ENCODE measurements at regions not wholly inside any gene's neighbourhood (a gene's known extent, or its start where the extent isn't known, plus 50 kb on each side); places are given as distances from the start of the nearest gene placed in this dataset.
"Not testable (repeated sequence)": the region's sequence is repeated elsewhere in the genome, so short reads cannot be mapped to it uniquely, and the experiment has no call there.

DNA sequence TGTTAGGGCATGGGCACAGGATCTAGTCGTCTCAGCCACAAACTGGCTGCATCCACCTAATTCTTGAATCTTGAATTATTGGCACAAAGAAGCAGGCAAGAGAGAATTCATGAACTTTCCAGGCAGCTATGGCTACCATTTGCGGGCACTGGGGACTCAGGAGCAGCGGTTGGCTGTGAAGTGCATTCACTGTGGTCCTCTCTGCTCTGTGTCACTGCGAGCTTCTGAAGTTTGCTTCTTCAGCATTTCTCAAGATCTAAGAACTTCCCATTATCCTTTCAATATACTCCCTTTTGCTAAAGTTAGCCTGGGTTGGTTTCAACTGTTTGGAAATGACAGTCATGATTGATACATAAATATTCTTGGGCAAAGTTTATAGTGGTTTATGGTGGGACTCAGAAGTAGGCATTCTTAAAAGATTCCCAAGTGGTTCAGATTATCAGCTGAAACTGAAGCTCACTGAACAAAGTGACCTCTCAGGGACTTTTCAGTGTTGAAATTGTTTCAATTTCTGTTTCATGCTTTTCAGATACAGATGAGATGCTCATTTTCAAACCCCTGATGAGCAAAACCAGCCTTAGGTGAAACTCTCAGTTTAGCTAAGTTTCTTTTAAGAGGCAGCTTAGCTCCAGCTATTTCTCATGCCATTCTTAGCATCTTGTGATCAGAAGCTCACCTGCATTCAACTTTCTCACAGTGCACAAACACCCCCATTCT, 1258.3 kb upstream of the GYPC start:
- H3K27ac Mint-ChIP-seq: no peak overlapping the region
- no peak for ATAC-seq
- peaks cover 7% of the 10 kb centered on the region for H3K9me3 Mint-ChIP-seq
- DNase-seq: no peak
- TF ChIP-seq, protein P1, sequence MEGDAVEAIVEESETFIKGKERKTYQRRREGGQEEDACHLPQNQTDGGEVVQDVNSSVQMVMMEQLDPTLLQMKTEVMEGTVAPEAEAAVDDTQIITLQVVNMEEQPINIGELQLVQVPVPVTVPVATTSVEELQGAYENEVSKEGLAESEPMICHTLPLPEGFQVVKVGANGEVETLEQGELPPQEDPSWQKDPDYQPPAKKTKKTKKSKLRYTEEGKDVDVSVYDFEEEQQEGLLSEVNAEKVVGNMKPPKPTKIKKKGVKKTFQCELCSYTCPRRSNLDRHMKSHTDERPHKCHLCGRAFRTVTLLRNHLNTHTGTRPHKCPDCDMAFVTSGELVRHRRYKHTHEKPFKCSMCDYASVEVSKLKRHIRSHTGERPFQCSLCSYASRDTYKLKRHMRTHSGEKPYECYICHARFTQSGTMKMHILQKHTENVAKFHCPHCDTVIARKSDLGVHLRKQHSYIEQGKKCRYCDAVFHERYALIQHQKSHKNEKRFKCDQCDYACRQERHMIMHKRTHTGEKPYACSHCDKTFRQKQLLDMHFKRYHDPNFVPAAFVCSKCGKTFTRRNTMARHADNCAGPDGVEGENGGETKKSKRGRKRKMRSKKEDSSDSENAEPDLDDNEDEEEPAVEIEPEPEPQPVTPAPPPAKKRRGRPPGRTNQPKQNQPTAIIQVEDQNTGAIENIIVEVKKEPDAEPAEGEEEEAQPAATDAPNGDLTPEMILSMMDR (IDR thresholded peaks at IDR 0.05): no peak
- no peaks in the 10 kb centered on the region for H3K36me3 Mint-ChIP-seq (ENCODE audit: low read depth)
- H3K4me3 Mint-ChIP-seq: no peak overlapping the region
- intact Hi-C loops (cut with micrococcal nuclease): no loop called here
- no peaks in the 10 kb centered on the region for H3K4me1 Mint-ChIP-seq (ENCODE audit: low read depth)
- no peaks in the 10 kb centered on the region for H3K27me3 Mint-ChIP-seq
- ChIA-PET POLR2A (no interaction called here), CTCF (no interaction called here)

DNA sequence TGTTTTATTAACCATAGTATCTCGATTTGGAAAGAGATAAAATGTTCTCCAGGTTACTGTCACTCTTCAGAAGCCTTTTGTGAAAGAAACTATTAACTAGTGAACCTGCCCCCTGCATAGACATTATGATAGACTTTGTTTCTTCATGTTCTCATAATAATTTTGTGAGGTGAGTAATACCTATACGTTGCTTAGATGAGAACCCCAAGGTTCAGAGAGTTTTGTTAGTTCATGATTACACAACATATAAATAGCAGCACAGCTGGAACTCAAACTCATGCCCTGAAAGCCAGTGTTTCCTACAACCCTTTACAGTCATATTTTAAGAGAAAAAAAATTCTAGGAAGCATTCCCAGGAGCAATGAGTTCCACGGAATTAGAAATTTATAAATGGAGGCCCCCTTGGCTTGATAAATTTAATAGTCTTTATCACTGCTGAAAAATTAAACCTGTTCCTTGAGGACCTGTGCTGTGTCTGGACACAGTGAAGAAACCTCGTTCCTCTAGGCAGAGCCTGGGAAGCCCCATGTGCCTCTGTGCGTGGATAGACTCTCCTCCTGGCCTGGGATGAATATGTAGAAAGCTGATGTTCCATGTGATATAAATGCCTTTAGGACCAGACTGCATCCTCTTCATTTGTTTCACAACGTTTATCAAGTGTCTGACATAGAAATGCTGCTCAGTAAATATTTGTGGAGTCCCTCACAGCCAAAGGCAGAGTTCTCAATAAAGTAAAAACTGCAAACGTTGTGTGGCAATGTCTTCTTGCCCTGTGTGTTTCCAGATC, 1257.0 kb upstream of the GYPC start:
- H3K36me3 Mint-ChIP-seq (ENCODE audit: low read depth): no peaks in the 10 kb centered on the region
- TF ChIP-seq, protein P1 (IDR thresholded peaks at IDR 0.05): no peak
- DNase-seq (no peak), ATAC-seq (no peak)
- H3K4me1 Mint-ChIP-seq (ENCODE audit: low read depth): no peaks in the 10 kb centered on the region
- intact Hi-C loops (cut with micrococcal nuclease): no loop called here
- POLR2A ChIA-PET: no interaction called here
- peaks cover 7% of the 10 kb centered on the region for H3K9me3 Mint-ChIP-seq
- H3K27me3 Mint-ChIP-seq: no peaks in the 10 kb centered on the region
- no peak overlapping the region for H3K4me3 Mint-ChIP-seq
- CTCF ChIA-PET: no interaction called here
- H3K27ac Mint-ChIP-seq: no peak overlapping the region

DNA sequence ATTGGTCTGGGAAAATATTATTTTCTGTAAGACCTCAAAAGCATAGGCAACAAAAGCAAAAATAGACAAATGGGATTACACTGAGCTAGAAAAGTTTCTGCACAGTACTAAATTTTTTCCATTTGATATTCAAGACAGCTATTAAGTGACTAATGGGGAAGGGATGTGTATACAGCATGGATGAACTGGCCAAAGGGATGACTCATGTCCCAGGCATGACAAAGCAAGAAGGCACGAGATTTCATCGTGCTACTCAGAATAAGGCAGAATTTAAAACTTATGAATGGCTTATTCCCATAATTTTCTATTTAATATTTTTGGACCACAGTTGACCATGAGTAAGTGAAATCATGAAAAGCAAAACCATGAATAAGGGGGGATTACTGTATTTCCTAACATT, 1250.1 kb upstream of the GYPC start:
- Mint-ChIP-seq H3K4me1 (ENCODE audit: low read depth) (no peaks in the 10 kb centered on the region), H3K27ac (no peak overlapping the region), H3K36me3 (ENCODE audit: low read depth) (no peaks in the 10 kb centered on the region), H3K27me3 (no peaks in the 10 kb centered on the region), H3K9me3 (no peaks in the 10 kb centered on the region), H3K4me3 (no peak overlapping the region)
- intact Hi-C loops (cut with micrococcal nuclease): no loop called here
- ATAC-seq (no peak), DNase-seq (no peak)
- CTCF ChIA-PET: no interaction called here
- POLR2A ChIA-PET: interaction anchor here (0.7 kb wide), 1 partner anchor 53 kb away, joined by 3 read pairs; no protein-coding TSS in a partner anchor
- TF ChIP-seq, protein P1 (IDR thresholded peaks at IDR 0.05): no peak

DNA sequence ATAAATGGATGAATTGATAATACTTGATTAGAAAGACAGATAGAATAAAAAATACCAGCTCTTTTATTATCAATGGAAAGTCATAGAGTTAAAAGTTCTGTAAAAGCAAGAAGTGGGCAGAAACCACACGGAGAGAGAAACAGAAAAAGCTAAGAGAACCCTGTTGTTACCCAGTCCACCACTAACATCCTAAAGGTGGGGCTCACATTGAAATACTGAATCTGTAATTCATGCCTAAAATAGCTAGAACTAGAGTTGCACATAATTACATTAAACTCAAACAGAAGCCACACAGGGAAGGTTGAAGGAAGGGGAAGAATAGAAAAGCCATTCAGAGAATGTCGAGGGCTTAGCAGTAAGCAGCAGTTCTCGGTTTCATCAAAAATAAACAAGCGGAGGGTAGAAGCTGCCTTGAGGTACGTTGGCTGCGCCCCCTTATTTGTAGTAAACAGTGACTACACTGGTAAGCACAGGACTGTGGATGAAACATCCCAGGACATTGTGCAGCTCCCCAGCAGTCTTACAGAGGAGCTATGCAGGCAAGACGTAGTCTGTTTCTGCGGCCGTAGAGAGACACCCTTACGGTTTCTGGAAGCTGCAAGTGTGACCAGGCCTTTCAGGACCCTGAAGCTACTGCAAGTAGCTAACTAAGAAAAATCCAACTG, 1247.0 kb upstream of the GYPC start:
- TF ChIP-seq, protein P1 (IDR thresholded peaks at IDR 0.05): no peak

DNA sequence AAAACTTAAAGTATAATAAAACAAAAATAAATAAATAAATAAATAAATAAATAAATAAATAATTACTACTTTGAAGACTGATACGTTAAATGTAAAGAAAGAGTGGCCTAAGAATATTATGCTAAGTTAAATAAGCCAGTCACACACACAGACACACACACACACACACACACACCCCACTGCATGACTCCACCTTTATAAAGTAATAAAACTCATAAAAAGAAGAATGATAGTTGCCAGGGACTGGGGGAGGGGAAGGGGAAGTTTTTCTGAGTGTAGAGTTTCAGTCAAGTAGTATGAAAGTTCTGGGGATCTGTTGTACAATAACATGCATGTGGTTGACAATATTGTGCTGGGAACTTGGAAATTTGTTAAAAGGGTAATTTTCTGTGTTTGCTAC, 1237.5 kb upstream of the GYPC start:
- TF ChIP-seq, protein P1 (IDR thresholded peaks at IDR 0.05): no peak
- Mint-ChIP-seq H3K9me3 (peaks cover 4% of the 10 kb centered on the region), H3K36me3 (ENCODE audit: low read depth) (no peaks in the 10 kb centered on the region), H3K4me1 (ENCODE audit: low read depth) (no peaks in the 10 kb centered on the region), H3K4me3 (no peak overlapping the region), H3K27me3 (no peaks in the 10 kb centered on the region), H3K27ac (no peak overlapping the region)
- ATAC-seq (no peak), DNase-seq (no peak)
- POLR2A ChIA-PET: no interaction called here
- intact Hi-C loops (cut with micrococcal nuclease): no loop called here
- CTCF ChIA-PET: no interaction called here

More for the DNA sequence above, 1247.0 kb upstream of the GYPC start:
- no peak for DNase-seq
- no peaks in the 10 kb centered on the region for H3K27me3 Mint-ChIP-seq
- POLR2A ChIA-PET: interaction anchor here (0.6 kb wide), 1 partner anchor 446 kb away, joined by 3 read pairs; no protein-coding TSS in a partner anchor
- intact Hi-C loops (cut with micrococcal nuclease): no loop called here
- CTCF ChIA-PET: no interaction called here
- ATAC-seq: no peak
- H3K4me3 Mint-ChIP-seq: no peak overlapping the region
- H3K27ac Mint-ChIP-seq: no peak overlapping the region
- H3K36me3 Mint-ChIP-seq (ENCODE audit: low read depth): no peaks in the 10 kb centered on the region
- H3K9me3 Mint-ChIP-seq: no peaks in the 10 kb centered on the region
- no peaks in the 10 kb centered on the region for H3K4me1 Mint-ChIP-seq (ENCODE audit: low read depth)

DNA sequence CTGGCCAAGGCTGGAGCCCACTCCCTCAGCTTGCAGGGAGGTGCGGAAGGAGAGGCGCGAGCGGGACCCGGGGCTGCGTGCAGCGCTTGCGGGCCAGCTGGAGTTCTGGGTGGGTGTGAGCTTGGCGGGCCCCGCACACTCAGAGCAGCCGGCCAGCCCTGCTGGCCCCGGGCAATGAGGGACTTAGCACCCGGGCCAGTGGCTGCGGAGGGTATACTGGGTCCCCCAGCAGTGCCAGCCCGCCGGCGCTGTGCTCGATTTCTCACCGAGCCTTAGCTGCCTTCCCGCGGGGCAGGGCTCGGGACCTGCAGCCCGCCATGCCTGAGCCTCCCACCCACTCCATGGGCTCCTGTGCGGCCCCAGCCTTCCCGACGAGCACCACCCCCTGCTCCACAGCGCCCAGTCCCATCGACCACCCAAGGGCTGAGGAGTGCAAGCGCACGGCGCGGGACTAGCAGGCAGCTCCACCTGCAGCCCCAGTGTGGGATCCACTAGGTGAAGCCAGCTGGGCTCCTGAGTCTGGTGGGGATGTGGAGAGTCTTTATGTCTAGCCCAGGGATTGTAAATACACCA, 1233.7 kb upstream of the GYPC start:
- H3K36me3 Mint-ChIP-seq (ENCODE audit: low read depth); DNase-seq; POLR2A ChIA-PET; H3K27me3 Mint-ChIP-seq; H3K27ac Mint-ChIP-seq; intact Hi-C loops (cut with micrococcal nuclease); H3K9me3 Mint-ChIP-seq; CTCF ChIA-PET; H3K4me3 Mint-ChIP-seq; ATAC-seq; H3K4me1 Mint-ChIP-seq (ENCODE audit: low read depth): not testable (repeated sequence)

Data from activated CD8-positive, alpha-beta T cell treated with anti-CD3 and anti-CD28 coated beads for 36 hours (primary cell).